HG03442 (cell line): ENCODE measurements at regions not wholly inside any gene's neighbourhood (a gene's known extent, or its start where the extent isn't known, plus 50 kb on each side); places are given as distances from the start of the nearest gene placed in this dataset.
"Not testable (repeated sequence)": the region's sequence is repeated elsewhere in the genome, so short reads cannot be mapped to it uniquely, and the experiment has no call there.

Source experiments
- ATAC-seq: cut with Tn5 transposase; IDR thresholded peaks from one replicate; pipeline ENCODE4 v1.9.1; 2021; ENCODE audit warnings: mild to moderate bottlenecking, moderate library complexity; ENCODE audit not compliant: unreplicated experiment

- ATAC-seq, result no peak
These were observed 1099.2 kb downstream of the FAM181B start for GRCh38 chr11:81634483-81634882.

DNA sequence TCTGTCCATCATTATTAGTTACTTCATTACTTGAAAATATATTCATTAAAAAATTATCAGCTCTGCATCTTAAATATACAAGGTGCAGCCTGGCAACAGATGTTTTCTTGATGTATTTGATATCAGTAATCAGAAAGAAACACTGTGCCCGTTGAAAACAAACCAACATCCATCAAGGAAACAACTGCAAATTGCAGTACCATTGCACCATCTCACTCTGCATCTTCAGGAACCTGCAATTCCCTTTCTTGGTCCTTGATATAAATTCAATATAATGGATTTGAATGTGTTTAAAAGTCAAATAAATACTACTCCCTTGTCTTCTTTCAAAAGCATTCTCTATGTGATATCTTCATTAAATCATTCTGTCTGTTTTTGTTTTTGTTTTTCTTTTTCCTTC is 1131.2 kb downstream of the FAM181B start:
- no peak for ATAC-seq

- ATAC-seq, result no peak
These were observed 1137.0 kb downstream of the FAM181B start for GRCh38 chr11:81596704-81597103.

GRCh38 chr11:81585390-81585933 is 1148.2 kb downstream of the FAM181B start:
- no peak for ATAC-seq

GRCh38 chr11:81579339-81579738 is 1154.3 kb downstream of the FAM181B start:
- ATAC-seq, result no peak

DNA sequence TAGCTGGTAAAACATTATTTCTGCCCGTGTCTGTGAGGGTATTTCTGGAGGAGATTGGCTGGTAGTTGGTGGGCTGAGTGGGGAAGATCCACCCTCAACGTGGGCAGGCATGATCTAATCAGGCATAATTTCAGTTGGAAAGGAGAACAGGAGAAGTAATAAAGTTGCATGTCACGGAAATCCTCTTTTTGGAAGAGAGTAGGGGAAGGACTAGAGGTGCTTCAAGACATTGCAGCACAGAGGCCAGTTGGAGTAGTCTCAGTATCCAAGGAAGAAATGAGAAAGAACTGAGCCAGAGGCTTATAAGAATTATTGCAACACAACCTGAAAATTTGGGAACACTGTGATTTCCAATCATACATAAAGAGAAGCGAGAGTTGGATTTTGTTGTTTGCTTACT is 1155.1 kb downstream of the FAM181B start:
- ATAC-seq, result no peak

DNA sequence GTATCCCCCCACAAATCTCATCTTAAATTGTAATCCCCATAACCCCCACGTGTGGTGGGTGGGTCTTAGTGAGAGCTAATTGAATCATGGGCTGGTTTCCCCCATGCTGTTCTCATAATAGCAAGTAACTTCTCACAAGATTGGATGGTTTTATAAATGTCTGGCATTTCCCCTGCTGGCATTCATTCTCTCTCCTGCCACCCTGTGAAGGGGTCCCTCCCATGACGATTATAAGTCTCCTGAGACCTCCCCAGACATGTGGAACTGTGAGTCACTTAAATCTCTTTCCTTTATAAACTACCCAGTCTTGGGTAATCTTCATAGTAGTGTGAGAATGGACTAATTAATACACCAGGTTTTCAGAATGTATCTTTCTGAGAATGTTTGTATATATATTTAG is 1159.4 kb downstream of the FAM181B start:
- ATAC-seq, result no peak

GRCh38 chr11:81573367-81573766 is 1160.3 kb downstream of the FAM181B start:
- ATAC-seq, result no peak

DNA sequence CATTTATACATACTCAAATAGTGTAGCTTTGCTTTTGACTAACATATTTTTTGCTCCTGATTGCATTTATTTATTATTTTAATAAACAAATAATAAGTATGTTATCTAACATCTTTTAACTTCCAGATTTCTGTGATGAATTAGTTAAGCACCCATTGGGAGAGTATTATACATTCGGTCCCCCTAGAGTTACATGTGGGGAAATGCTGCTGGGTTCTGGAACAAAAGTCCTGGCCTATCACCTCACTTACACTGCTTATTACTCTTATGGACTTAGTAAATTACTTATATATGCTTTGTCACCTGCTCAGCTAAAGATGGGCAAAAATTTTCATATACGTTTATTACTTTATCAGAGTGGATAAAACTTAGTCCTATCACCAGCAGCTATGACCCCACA is 1163.0 kb downstream of the FAM181B start:
- no peak for ATAC-seq

- ATAC-seq, result no peak
These were observed 1163.7 kb downstream of the FAM181B start for GRCh38 chr11:81569999-81570398.

- no peak for ATAC-seq
These were observed 1164.7 kb downstream of the FAM181B start for GRCh38 chr11:81568918-81569317.

DNA sequence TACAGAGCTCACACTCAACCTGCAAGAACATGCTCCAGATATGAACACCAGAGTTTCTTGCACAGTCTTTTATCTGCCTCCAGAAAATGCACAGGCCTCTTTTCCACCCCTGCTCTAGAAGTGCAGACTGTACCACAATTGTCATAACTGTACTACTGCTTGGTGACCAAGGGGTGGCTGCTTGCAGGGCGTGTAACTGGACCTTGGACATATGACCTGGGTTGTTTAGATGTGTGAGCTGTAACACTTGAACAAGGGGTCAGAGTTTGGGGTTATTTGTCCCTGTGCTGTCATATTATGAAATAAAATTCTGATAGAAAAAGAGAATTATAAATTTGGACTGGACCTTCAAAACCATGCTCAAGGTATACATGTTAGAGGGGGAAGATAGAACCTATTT is 1185.5 kb downstream of the FAM181B start:
- ATAC-seq, result no peak

DNA sequence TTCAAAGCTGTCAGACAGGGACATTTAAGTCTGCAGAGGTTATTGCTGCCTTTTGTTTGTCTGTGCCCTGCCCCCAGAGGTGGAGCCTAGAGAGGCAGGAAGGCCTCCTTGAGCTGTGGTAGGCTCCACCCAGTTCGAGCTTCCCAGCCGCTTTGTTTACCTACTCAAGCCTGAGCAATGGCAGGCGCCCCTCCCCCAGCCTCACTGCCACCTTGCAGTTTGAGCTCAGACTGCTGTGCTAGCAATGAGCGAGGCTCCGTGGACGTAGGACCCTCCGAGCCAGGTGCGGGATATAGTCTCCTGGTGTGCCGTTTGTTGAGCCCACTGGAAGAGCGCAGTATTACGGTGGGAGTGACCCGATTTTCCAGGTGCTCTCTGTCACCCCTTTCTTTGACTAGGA is 1193.9 kb downstream of the FAM181B start:
- not testable (repeated sequence) for ATAC-seq

GRCh38 chr11:81515566-81515965 is 1218.1 kb downstream of the FAM181B start:
- no peak for ATAC-seq

DNA sequence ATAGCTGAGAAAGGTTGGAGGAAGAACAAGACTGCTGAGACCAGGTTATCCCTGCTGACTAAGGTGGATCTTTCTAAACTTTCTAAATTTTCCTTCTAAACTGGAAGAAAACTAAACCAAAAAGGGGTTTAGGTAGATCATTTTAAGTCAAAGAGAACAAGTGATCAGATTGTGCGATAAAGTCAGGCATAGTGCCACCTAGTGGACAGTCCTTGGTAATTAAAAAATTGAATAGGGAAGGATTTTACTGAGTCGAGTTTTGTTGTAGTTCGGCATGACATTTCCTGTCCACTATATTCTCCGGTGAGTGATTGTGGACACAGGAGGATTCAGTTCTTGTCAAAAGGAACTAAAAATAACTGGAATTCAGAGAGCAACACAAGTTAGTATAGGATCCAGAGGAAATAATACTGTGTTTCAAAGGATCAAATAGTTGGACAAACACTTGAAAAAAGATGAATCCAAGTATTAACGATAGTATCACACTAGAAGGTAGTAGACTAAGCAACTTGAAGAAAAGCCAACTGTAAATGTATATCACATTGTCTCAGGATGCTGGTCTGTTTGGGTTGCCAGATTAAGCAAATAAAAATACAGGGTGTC is 1236.4 kb downstream of the FAM181B start:
- peak; percentile 70 for ATAC-seq

DNA sequence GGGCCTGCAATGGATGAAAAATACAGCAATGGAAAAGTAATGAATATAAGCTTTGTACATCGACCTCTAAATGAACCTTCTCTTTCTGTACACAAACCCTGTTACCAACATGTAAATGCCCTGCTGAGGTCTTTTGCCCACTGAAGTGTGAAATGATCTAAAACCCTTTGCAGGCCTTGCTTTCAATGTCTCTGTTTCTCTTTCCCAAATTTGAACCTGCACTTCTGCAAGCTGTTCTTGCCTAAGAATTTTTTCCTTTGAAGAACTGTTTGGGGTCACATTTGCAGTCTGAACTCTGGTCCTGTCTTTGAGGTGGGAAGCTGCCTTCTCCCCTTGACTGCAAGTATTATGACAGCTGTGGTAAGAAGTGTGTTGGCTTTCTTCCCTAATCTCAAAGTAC is 1237.1 kb downstream of the FAM181B start:
- no peak for ATAC-seq

GRCh38 chr11:81495699-81496292 is 1237.9 kb downstream of the FAM181B start:
- no peak for ATAC-seq

DNA sequence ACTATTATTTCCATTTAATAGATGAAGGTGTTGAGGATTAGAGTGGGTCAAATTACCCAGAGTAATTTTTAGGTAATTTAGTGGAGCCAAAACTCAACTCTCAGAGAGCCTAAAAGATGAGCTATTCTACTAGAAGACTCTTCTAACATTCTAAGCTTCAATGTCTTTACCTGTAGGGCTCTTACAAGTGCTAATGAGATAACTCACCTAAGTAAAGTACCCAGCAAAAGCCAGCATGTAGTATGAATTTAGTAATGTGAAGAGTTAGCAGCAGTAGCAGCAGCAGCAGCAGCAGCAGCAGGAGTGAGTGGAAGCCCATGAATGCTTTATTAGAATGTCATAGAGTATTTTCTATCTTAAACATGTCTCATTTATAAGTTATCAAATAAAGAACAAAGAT is 1239.2 kb downstream of the FAM181B start:
- ATAC-seq, result no peak

DNA sequence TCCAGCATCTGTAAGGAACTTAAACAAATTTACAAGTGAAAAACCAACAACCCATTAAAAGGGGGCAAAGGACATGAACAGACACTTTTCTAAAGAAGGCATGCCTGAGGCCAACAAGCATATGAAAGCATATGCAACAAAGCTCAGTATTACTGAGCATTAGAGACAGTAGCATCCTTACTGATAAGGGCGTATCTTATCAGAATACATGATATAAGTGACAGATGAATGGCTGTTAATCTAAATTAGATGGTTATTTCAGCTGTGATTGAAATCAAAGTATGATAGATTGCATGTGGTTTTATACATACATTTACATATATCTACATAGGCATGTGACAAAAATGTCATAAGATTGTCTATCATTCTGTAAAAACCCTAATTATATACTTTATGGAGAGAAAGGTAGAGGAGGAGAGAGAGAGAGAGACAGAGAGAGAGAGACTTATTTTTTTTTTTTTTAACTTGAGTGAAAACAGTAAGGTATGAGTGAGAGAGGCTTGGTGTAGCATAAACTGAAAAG is 1240.7 kb downstream of the FAM181B start:
- ATAC-seq, result no peak

DNA sequence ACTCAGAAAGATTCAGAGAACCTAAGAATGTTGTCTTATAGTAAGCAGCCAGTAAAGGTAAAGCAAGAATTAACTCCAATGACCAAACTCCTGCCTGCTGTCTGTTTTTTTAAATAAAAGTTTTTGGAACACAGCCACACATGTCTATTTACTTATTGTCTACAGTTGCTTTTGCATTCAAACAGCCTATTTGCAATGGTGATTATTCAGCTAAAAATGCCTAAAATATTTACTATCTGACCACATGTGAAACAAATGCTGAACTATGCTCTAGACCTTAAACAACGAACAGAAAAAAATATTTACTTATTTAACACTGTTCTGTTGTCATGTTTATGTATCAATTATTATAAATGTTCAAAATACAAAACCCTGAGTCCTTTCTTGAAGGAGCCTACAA is 1246.6 kb downstream of the FAM181B start:
- no peak for ATAC-seq

DNA sequence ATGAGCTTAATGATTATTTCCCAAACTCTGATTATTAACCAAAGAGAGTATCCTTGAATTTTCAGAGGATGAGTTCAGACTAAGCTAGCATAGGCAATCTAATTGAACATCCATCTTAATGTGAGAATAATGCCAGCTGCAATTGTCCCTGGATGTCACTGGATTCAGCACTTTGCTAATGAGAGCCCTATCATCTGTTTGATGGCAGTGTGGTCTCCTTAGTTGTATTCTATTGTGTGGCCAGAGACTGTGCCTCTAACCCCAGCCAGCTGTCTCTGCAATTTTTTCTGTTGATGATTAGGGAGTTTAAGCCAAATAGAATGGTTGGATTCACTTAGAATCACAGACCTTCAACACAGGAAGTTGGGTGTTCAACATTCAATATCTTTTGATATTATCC is 1249.5 kb downstream of the FAM181B start:
- ATAC-seq, result no peak

GRCh38 chr11:81477277-81477676 is 1256.4 kb downstream of the FAM181B start:
- no peak for ATAC-seq

DNA sequence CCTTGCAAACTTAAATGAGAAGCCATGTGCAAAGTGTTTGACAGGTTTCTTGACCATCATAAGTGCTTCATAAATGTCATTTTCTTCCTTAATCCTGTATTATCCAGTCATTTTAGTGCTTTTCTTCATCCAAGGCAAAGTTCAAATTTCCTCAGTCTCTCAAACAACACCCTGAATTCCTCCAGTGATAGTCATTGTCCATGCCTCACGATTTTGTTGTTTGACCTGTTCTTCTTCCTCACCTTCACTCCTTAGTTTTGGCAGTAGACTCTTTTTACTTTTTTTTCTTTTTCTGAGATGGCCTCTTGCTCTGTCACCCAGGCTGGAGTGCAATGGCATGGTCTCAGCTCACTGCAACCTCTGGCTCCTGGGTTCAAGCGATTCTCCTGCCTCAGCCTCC is 1257.3 kb downstream of the FAM181B start:
- no peak for ATAC-seq
